GM12878 (cell line): ENCODE measurements at regions not wholly inside any gene's neighbourhood (a gene's known extent, or its start where the extent isn't known, plus 50 kb on each side); places are given as distances from the start of the nearest gene placed in this dataset.

Experiments used
- ATAC-seq: fragments of 200-7000 bp; cut with Tn5 transposase; 3 replicates; pipeline ENCODE4 v1.9.1; 2020; ENCODE audit warnings: mild to moderate bottlenecking, moderate library complexity
- BruUV-seq: library from RNA; stranded (reverse); fragments of 400-500 nt; replicated peaks from 2 replicates; lab custom pipeline; 2021; lab: Mats Ljungman, UMichigan
- CTCF ChIA-PET: fragments of 300-600 bp; sonication (Branson Sonifier 250); formaldehyde crosslinking; extraction: SDS; loops from one replicate; lab custom pipeline; 2021; ENCODE audit warnings: inconsistent platforms; lab: Yijun Ruan, JAX
- POLR2A ChIA-PET: fragments of 350-600 bp; formaldehyde crosslinking; extraction: SDS; loops from one replicate; lab custom pipeline; 2021; ENCODE audit warnings: inconsistent platforms; lab: Charles Lee
- RAD21 ChIA-PET: fragments of 300-600 bp; sonication (Branson Sonifier 250); formaldehyde crosslinking; loops from one replicate; lab custom pipeline; 2023; ENCODE audit warnings: antibody characterized with exemption; ENCODE audit not compliant: unreplicated experiment; lab: Charles Lee
- SMC1A ChIA-PET: fragments of 300-600 bp; sonication (Branson Sonifier 250); formaldehyde crosslinking; loops from one replicate; lab custom pipeline; 2023; ENCODE audit not compliant: unreplicated experiment, uncharacterized antibody; lab: Charles Lee
- DNase-seq: peaks from one replicate; pipeline ENCODE4 v3.0.0-alpha.2; 2011; ENCODE audit warnings: low read depth, low spot score
- FAIRE-seq: peaks from 3 replicates; lab custom pipeline; 2011; peaks lifted over from hg19 to GRCh38; lab: Jason Lieb, UNC
- H2AFZ ChIP-seq: 2 replicates; pipeline ENCODE4 v1.6.0; 2011; ENCODE audit warnings: low read depth, low read length, control low read depth; ENCODE audit not compliant: control insufficient read depth
- H3K27ac ChIP-seq: 2 replicates; pipeline ENCODE4 v1.5.1; 2011; ENCODE audit warnings: control low read depth; ENCODE audit not compliant: control insufficient read depth, insufficient read depth
- H3K27me3 ChIP-seq, 2 experiments: replicated peaks in 1 of 2; 2 replicates each; pipeline versions ENCODE4 v1.6.0 to v1.6.1; 2011; ENCODE audit warnings: low read length in 1 of 2; ENCODE audit not compliant: control insufficient read depth in 2 of 2, insufficient read depth in 2 of 2
- H3K36me3 ChIP-seq, 2 experiments: 2 replicates each; pipeline ENCODE4 v1.5.1; 2011; ENCODE audit warnings: low read length in 1 of 2; ENCODE audit not compliant: control insufficient read depth in 2 of 2, insufficient read depth in 2 of 2
- H3K4me1 ChIP-seq: 2 replicates; pipeline ENCODE4 v1.6.1; 2011; ENCODE audit warnings: mild to moderate bottlenecking, low read length, moderate library complexity, mixed read lengths; ENCODE audit not compliant: control insufficient read depth, insufficient read depth
- H3K4me2 ChIP-seq: 2 replicates; pipeline ENCODE4 v1.6.0; 2011; ENCODE audit warnings: control low read depth; ENCODE audit not compliant: control insufficient read depth, insufficient read depth
- H3K4me3 ChIP-seq: fragments of 200-600 bp; sonication (generic); 2 replicates; pipeline ENCODE4 v1.5.1; 2016
- H3K79me2 ChIP-seq: 2 replicates; pipeline ENCODE4 v1.6.0; 2011; ENCODE audit warnings: low read length; ENCODE audit not compliant: control insufficient read depth, insufficient read depth
- H3K9ac ChIP-seq: 2 replicates; pipeline ENCODE4 v1.8.0; 2011; ENCODE audit warnings: low read length, control low read depth, mixed read lengths; ENCODE audit not compliant: control insufficient read depth, insufficient read depth
- H3K9me3 ChIP-seq: replicated peaks from 3 replicates; pipeline ENCODE4 v1.5.1; 2011; ENCODE audit warnings: mild to moderate bottlenecking, low read length; ENCODE audit not compliant: control insufficient read depth, insufficient read depth
- H4K20me1 ChIP-seq: 2 replicates; pipeline ENCODE4 v1.6.0; 2011; ENCODE audit not compliant: control insufficient read depth, insufficient read depth
- BACH1 ChIP-seq: fragments of 450-650 bp; IDR thresholded peaks from 2 replicates; pipeline ENCODE4 v1.6.1; 2017; ENCODE audit warnings: mild to moderate bottlenecking, borderline replicate concordance
- BHLHE40 ChIP-seq, 2 experiments: fragments of 450-650 bp in 1 of 2; IDR thresholded peaks; 2 replicates each; pipeline ENCODE4 v1.6.1; 2011 to 2017; ENCODE audit warnings: low read depth in 2 of 2, borderline replicate concordance in 1 of 2, improper control_type of control experiment in 1 of 2, low read length in 1 of 2, mild to moderate bottlenecking in 1 of 2
- PRDM15 ChIP-seq: fragments of 450-650 bp; formaldehyde crosslinking; IDR thresholded peaks from 2 replicates; pipeline ENCODE4 v1.4.0; 2020; ENCODE audit warnings: mild to moderate bottlenecking, moderate library complexity
- RBBP5 ChIP-seq: fragments of 200-600 bp; sonication (generic); conservative IDR thresholded peaks from 2 replicates; pipeline ENCODE4 v1.6.1; 2016
- RFX5 ChIP-seq: IDR thresholded peaks from 2 replicates; pipeline ENCODE4 v1.6.1; 2011; ENCODE audit warnings: low read depth, low read length, improper control_type of control experiment
- TAF1 ChIP-seq: IDR thresholded peaks from 2 replicates; pipeline ENCODE4 v1.6.1; 2011; ENCODE audit warnings: mild to moderate bottlenecking, low read depth, low read length, borderline replicate concordance
- ZNF592 ChIP-seq: fragments of 450-650 bp; IDR thresholded peaks from 2 replicates; pipeline ENCODE4 v1.6.1; 2017; ENCODE audit warnings: mild to moderate bottlenecking, moderate library complexity
- WGBS: methylation state at CpG from one replicate; pipeline ENCODE4 v1.1.6; 2016; ENCODE audit warnings: low lambda C conversion rate; ENCODE audit not compliant: insufficient replicate concordance, insufficient coverage; ENCODE audit errors: missing lambda C conversion rate; 5-methylcytosine and 5-hydroxymethylcytosine counted together
- in situ Hi-C: fragments of 300-500 bp; cut with MboI; formaldehyde crosslinking; loops from 9 replicates; pipeline ENCODE4 v1.14.3; 2018; ENCODE audit warnings: mixed read lengths
- intact Hi-C: fragments of 100-400 bp; cut with micrococcal nuclease; formaldehyde crosslinking; loops from one replicate; pipeline ENCODE4 v1.14.2; 2022; ENCODE audit not compliant: unreplicated experiment

GRCh38 chr3:22898558-22898957 lies 304.6 kb upstream of the UBE2E2 start:
- H3K27me3 ChIP-seq, result no peaks in the 10 kb centered on the region
- no peaks in the 10 kb centered on the region for H3K36me3 ChIP-seq
- no peak overlapping the region for H2AFZ ChIP-seq
- no peaks in the 10 kb centered on the region for H3K9me3 ChIP-seq
- in situ Hi-C loops (no loop called here), intact Hi-C loops (no loop called here)
- no peak for DNase-seq
- CTCF ChIA-PET, result no interaction called here
- H3K4me1 ChIP-seq, result no peaks in the 10 kb centered on the region
- POLR2A ChIA-PET, result no interaction called here
- TF ChIP-seq RFX5 (no peak), BACH1 (no peak)
- no peak overlapping the region for H3K27ac ChIP-seq
- FAIRE-seq, result no peak
- ATAC-seq, result no peak
- BruUV-seq, result no TSS peak
- H4K20me1 ChIP-seq, result no peaks in the 10 kb centered on the region
- RAD21 ChIA-PET, result no interaction called here
- no peak overlapping the region for H3K4me3 ChIP-seq
- H3K9ac ChIP-seq, result no peak overlapping the region
- WGBS, result 40% methylated on average over 1 of the region's 1 CpG
- SMC1A ChIA-PET, result no interaction called here
- no peak overlapping the region for H3K4me2 ChIP-seq
- H3K79me2 ChIP-seq, result no peaks in the 10 kb centered on the region

- FAIRE-seq, result no peak
- Histone ChIP-seq H4K20me1 (no peaks in the 10 kb centered on the region), H3K27ac (no peak overlapping the region), H3K4me1 (no peaks in the 10 kb centered on the region), H3K9me3 (no peaks in the 10 kb centered on the region), H3K9ac (no peak overlapping the region), H2AFZ (no peak overlapping the region), H3K4me2 (no peak overlapping the region), H3K36me3 (no peaks in the 10 kb centered on the region), H3K4me3 (no peak overlapping the region), H3K79me2 (no peaks in the 10 kb centered on the region), H3K27me3 (no peaks in the 10 kb centered on the region)
- POLR2A ChIA-PET, result no interaction called here
- 39% methylated on average over 4 of the region's 4 CpGs for WGBS
- in situ Hi-C loops, result no loop called here
- CTCF ChIA-PET, result no interaction called here
- no peak for ATAC-seq
- SMC1A ChIA-PET, result no interaction called here
- no peak for TF ChIP-seq BHLHE40 (IDR thresholded peaks at IDR 0.05; ENCODE audit: borderline replicate concordance in 1 of 2, low read depth in 2 of 2, low read length in 1 of 2)
- no peak for TF ChIP-seq PRDM15 (CRISPR knock-in tag)
- no peak for TF ChIP-seq TAF1
- TF ChIP-seq ZNF592, result no peak
- no peak for TF ChIP-seq RBBP5
- no peak for DNase-seq
- RAD21 ChIA-PET, result no interaction called here
- no TSS peak for BruUV-seq
- intact Hi-C loops, result no loop called here
Observed at GRCh38 chr3:22899441-22899840, 303.7 kb upstream of the UBE2E2 start.
